Endothelial cell of umbilical vein (primary cell): ENCODE measurements at regions not wholly inside any gene's neighbourhood (a gene's known extent, or its start where the extent isn't known, plus 50 kb on each side); places are given as distances from the start of the nearest gene placed in this dataset.

ENCODE experiments used
- BruUV-seq: library from RNA; stranded (reverse); fragments of 400-500 nt; replicated peaks from 2 replicates; lab custom pipeline; 2021; lab: Mats Ljungman, UMichigan
- CTCF ChIA-PET: fragments of 300-600, 350-600 bp; sonication (Branson Sonifier 250); formaldehyde crosslinking; loops from one replicate; lab custom pipeline; 2021; ENCODE audit warnings: antibody characterized with exemption, inconsistent platforms; lab: Charles Lee
- POLR2A ChIA-PET: fragments of 300-600, 350-600 bp; sonication (Branson Sonifier 250); formaldehyde crosslinking; loops from one replicate; lab custom pipeline; 2021; ENCODE audit warnings: antibody characterized with exemption, inconsistent platforms; lab: Charles Lee
- DNase-seq: peaks from one replicate; pipeline ENCODE4 v3.0.0-alpha.2; 2011; ENCODE audit warnings: low read depth, low spot score
- FAIRE-seq: peaks from 2 replicates; lab custom pipeline; 2011; peaks lifted over from hg19 to GRCh38; lab: Jason Lieb, UNC
- H2AFZ ChIP-seq: 2 replicates; pipeline ENCODE4 v1.6.0; 2012; ENCODE audit warnings: low read depth, low read length, control low read depth, inconsistent platforms
- H3K27ac ChIP-seq: 2 replicates; pipeline ENCODE4 v1.5.1; 2011; ENCODE audit warnings: low read depth, mild to moderate bottlenecking, control low read depth, low read length, moderate library complexity; ENCODE audit not compliant: insufficient read depth
- H3K27me3 ChIP-seq, 2 experiments: 2 replicates each; pipeline versions ENCODE4 v1.6.0 to v1.6.1; 2011; ENCODE audit warnings: low read length in 2 of 2, mixed read lengths in 1 of 2; ENCODE audit not compliant: control insufficient read depth in 2 of 2, insufficient read depth in 2 of 2
- H3K36me3 ChIP-seq, 2 experiments: 2 replicates in 1 of 2; 3 replicates in 1 of 2; pipeline ENCODE4 v1.5.1; 2011; ENCODE audit warnings: low read length in 2 of 2, mild to moderate bottlenecking in 1 of 2, moderate library complexity in 1 of 2; ENCODE audit not compliant: control insufficient read depth in 2 of 2, insufficient read depth in 2 of 2; ENCODE audit errors: extremely low read depth in 1 of 2
- H3K4me1 ChIP-seq: 3 replicates; pipeline ENCODE4 v1.5.1; 2011; ENCODE audit warnings: mild to moderate bottlenecking, low read length; ENCODE audit not compliant: control insufficient read depth, insufficient read depth; ENCODE audit errors: extremely low read depth
- H3K4me2 ChIP-seq: 2 replicates; pipeline ENCODE4 v1.6.1; 2011; ENCODE audit warnings: low read length, control low read depth, mixed read lengths; ENCODE audit not compliant: insufficient read depth
- H3K4me3 ChIP-seq, 3 experiments: fragments of 200-600 bp in 1 of 3; sonication (generic), shearing (Covaris generic) in 1 of 3; replicated peaks in 1 of 3; 2 replicates each; pipeline ENCODE4 v1.5.1; 2011 to 2016; ENCODE audit warnings: control low read depth in 3 of 3, low read length in 3 of 3, mild to moderate bottlenecking in 2 of 3, inconsistent platforms in 1 of 3, low read depth in 1 of 3, moderate library complexity in 1 of 3; ENCODE audit not compliant: insufficient read depth in 1 of 3
- H3K79me2 ChIP-seq: 2 replicates; pipeline ENCODE4 v1.6.0; 2012; ENCODE audit warnings: low read length, inconsistent platforms; ENCODE audit not compliant: control insufficient read depth, insufficient read depth
- H3K9ac ChIP-seq: replicated peaks from 2 replicates; pipeline ENCODE3; 2011; ENCODE audit warnings: low read length, control low read depth; ENCODE audit not compliant: insufficient read depth; ENCODE audit errors: extremely low read depth
- H3K9me1 ChIP-seq: replicated peaks from 3 replicates; pipeline ENCODE4 v1.6.0; 2011; ENCODE audit warnings: mild to moderate bottlenecking, low read length; ENCODE audit not compliant: control insufficient read depth, insufficient read depth; ENCODE audit errors: extremely low read depth
- H3K9me3 ChIP-seq: replicated peaks from 2 replicates; pipeline ENCODE4 v1.5.1; 2012; ENCODE audit warnings: low read length, inconsistent platforms; ENCODE audit not compliant: control insufficient read depth, insufficient read depth
- H4K20me1 ChIP-seq: replicated peaks from 2 replicates; pipeline ENCODE3; 2011; ENCODE audit warnings: mild to moderate bottlenecking, low read length; ENCODE audit not compliant: control insufficient read depth, insufficient read depth; ENCODE audit errors: extremely low read depth
- CTCF ChIP-seq, 2 donors: IDR thresholded peaks; 1 replicate in 1 of 2; 2 replicates in 1 of 2; pipeline ENCODE4 v1.5.1; 2011; ENCODE audit warnings: low read length in 2 of 2, mild to moderate bottlenecking in 2 of 2, moderate library complexity in 2 of 2, control low read depth in 1 of 2, inconsistent platforms in 1 of 2, low read depth in 1 of 2; ENCODE audit not compliant: insufficient read depth in 1 of 2; ENCODE audit errors: extremely low read depth in 1 of 2
- EZH2 ChIP-seq: IDR thresholded peaks from 2 replicates; pipeline ENCODE4 v1.6.1; 2012; ENCODE audit warnings: borderline replicate concordance, low read depth, mild to moderate bottlenecking, moderate library complexity, low read length, inconsistent platforms; ENCODE audit not compliant: severe bottlenecking
- FOS ChIP-seq: IDR thresholded peaks from 2 replicates; pipeline ENCODE4 v1.6.1; 2011; ENCODE audit warnings: mild to moderate bottlenecking, low read length, moderate library complexity, borderline replicate concordance; ENCODE audit not compliant: insufficient read depth
- JUN ChIP-seq: IDR thresholded peaks from 2 replicates; pipeline ENCODE4 v1.6.1; 2011; ENCODE audit warnings: borderline replicate concordance, low read depth; ENCODE audit not compliant: insufficient read length, insufficient read depth
- MAX ChIP-seq: IDR thresholded peaks from 2 replicates; pipeline ENCODE4 v1.6.1; 2011; ENCODE audit not compliant: insufficient read depth, insufficient read length
- MYC ChIP-seq: IDR thresholded peaks from one replicate; pipeline ENCODE4 v1.6.1; 2011; ENCODE audit warnings: mild to moderate bottlenecking, low read depth, low read length
- POLR2A ChIP-seq: IDR thresholded peaks from 2 replicates; pipeline ENCODE4 v1.6.1; 2012; ENCODE audit warnings: low read depth, mild to moderate bottlenecking, control low read depth, low read length
- POLR2AphosphoS5 ChIP-seq: IDR thresholded peaks from 2 replicates; pipeline ENCODE4 v1.6.1; 2012; ENCODE audit warnings: low read depth, mild to moderate bottlenecking, control low read depth, low read length, moderate library complexity; ENCODE audit not compliant: insufficient read depth
- dilution Hi-C: fragments of 300-500 bp; cut with MboI; formaldehyde crosslinking; loops from one replicate; pipeline ENCODE4 v1.15.0; 2019; ENCODE audit warnings: low sequenced_read_pairs; ENCODE audit not compliant: extremely low pct_ligation_motif_present
- intact Hi-C: fragments of 100-400 bp; cut with micrococcal nuclease; formaldehyde crosslinking; loops from one replicate; pipeline ENCODE4 v1.10.0; 2022

GRCh38 chr7:3229904-3230470, 71.1 kb upstream of the SDK1 start:
- no peak overlapping the region for H3K9ac ChIP-seq
- H3K4me3 ChIP-seq: no peak overlapping the region
- CTCF ChIA-PET: no interaction called here
- FAIRE-seq (no peak), DNase-seq (no peak)
- no peaks in the 10 kb centered on the region for H3K79me2 ChIP-seq
- no peak overlapping the region for H3K4me2 ChIP-seq
- no TSS peak for BruUV-seq
- TF ChIP-seq MYC: no peak
- no peak for TF ChIP-seq JUN
- no peak for TF ChIP-seq CTCF (IDR thresholded peaks at IDR 0.05; ENCODE audit: extremely low read depth in 1 of 2, insufficient read depth in 1 of 2, low read depth in 1 of 2, low read length in 2 of 2)
- no peak for TF ChIP-seq FOS
- no peak for TF ChIP-seq MAX
- TF ChIP-seq POLR2AphosphoS5: no peak
- TF ChIP-seq EZH2: no peak
- no peak for TF ChIP-seq POLR2A
- H3K27me3 ChIP-seq: peaks cover 0 to 3% of the 10 kb centered on the region in 2 experiments
- no peaks in the 10 kb centered on the region for H4K20me1 ChIP-seq
- H3K9me3 ChIP-seq: no peaks in the 10 kb centered on the region
- H3K27ac ChIP-seq: no peak overlapping the region
- no peaks in the 10 kb centered on the region for H3K4me1 ChIP-seq
- dilution Hi-C loops: no loop called here
- intact Hi-C loops: loop anchor here (10.0 kb wide), 1 partner anchor 55 kb away; no protein-coding TSS in a partner anchor
- POLR2A ChIA-PET: no interaction called here
- no peaks in the 10 kb centered on the region for H3K36me3 ChIP-seq
- no peak overlapping the region for H2AFZ ChIP-seq
- no peaks in the 10 kb centered on the region for H3K9me1 ChIP-seq
